ENCODE measurements at regions not wholly inside any gene's neighbourhood (a gene's known extent, or its start where the extent isn't known, plus 50 kb on each side); places are given as distances from the start of the nearest gene placed in this dataset.

DNA sequence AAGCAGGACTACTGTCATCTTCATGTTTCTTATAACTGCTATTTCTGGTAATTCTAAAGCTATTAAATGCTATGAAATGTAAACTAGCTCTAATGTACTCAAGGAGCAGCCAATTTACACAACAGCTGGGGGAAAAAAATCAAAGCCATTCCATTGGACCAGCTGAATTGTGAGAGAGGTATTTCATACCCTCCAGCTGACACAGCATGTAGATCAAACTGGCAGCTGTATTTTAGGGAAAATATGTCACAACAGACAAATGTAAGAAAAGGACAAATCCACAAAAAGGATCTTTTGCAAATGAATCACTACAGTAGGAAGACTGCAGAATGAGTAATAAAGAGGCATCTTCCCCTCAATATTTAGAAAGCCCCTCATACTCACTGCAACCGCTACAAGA lies 65.2 kb upstream of the FAM47B start:
- TF ChIP-seq POLR2A (IDR thresholded peaks at IDR 0.05; ENCODE audit: low read depth, low read length) (no peak), EZH2 (IDR thresholded peaks at IDR 0.05; ENCODE audit: borderline replicate concordance, low read depth, low read length, severe bottlenecking) (no peak), JUN (IDR thresholded peaks at IDR 0.05; ENCODE audit: borderline replicate concordance, insufficient read depth, insufficient read length, low read depth) (no peak), POLR2AphosphoS5 (IDR thresholded peaks at IDR 0.05; ENCODE audit: insufficient read depth, low read depth, low read length) (no peak), MYC (IDR thresholded peaks at IDR 0.05; ENCODE audit: low read depth, low read length) (no peak)
- TF ChIP-seq, protein P1, sequence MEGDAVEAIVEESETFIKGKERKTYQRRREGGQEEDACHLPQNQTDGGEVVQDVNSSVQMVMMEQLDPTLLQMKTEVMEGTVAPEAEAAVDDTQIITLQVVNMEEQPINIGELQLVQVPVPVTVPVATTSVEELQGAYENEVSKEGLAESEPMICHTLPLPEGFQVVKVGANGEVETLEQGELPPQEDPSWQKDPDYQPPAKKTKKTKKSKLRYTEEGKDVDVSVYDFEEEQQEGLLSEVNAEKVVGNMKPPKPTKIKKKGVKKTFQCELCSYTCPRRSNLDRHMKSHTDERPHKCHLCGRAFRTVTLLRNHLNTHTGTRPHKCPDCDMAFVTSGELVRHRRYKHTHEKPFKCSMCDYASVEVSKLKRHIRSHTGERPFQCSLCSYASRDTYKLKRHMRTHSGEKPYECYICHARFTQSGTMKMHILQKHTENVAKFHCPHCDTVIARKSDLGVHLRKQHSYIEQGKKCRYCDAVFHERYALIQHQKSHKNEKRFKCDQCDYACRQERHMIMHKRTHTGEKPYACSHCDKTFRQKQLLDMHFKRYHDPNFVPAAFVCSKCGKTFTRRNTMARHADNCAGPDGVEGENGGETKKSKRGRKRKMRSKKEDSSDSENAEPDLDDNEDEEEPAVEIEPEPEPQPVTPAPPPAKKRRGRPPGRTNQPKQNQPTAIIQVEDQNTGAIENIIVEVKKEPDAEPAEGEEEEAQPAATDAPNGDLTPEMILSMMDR (IDR thresholded peaks at IDR 0.05; ENCODE audit: extremely low read depth in 1 of 2, insufficient read depth in 1 of 2, low read depth in 1 of 2, low read length in 2 of 2), result no peak

Measured in endothelial cell of umbilical vein (primary cell).